ENCODE measurements at regions not wholly inside any gene's neighbourhood (a gene's known extent, or its start where the extent isn't known, plus 50 kb on each side); places are given as distances from the start of the nearest gene placed in this dataset.

DNA sequence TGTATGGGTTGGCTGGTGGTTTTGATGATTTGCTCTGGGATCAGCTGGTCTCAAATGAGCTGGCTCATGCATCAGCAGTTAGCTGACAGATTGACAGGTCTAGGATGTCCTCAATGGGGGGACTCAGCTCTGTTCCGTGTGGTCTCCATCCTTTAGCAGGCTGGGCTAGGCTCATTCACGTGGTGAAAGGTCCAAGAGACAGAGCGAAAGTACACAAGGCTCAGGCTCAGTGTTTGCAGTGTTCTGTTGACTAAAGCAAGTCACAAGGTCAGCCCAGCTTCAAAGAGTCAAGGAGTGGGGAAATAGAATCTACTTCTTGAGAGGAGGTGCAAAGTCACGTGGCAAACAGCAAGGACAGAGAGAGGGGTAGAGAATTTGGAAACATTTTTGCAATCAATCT is 126.5 kb upstream of the CMC1 start:
- Histone ChIP-seq H3K36me3 (no peaks in the 10 kb centered on the region), H3K27me3 (no peaks in the 10 kb centered on the region), H3K4me1 (no peaks in the 10 kb centered on the region), H3K27ac (no peak overlapping the region), H3K4me3 (no peak overlapping the region), H3K9me3 (no peaks in the 10 kb centered on the region)
- no peak for TF ChIP-seq POLR2A (IDR thresholded peaks at IDR 0.05)
- TF ChIP-seq, protein P1, sequence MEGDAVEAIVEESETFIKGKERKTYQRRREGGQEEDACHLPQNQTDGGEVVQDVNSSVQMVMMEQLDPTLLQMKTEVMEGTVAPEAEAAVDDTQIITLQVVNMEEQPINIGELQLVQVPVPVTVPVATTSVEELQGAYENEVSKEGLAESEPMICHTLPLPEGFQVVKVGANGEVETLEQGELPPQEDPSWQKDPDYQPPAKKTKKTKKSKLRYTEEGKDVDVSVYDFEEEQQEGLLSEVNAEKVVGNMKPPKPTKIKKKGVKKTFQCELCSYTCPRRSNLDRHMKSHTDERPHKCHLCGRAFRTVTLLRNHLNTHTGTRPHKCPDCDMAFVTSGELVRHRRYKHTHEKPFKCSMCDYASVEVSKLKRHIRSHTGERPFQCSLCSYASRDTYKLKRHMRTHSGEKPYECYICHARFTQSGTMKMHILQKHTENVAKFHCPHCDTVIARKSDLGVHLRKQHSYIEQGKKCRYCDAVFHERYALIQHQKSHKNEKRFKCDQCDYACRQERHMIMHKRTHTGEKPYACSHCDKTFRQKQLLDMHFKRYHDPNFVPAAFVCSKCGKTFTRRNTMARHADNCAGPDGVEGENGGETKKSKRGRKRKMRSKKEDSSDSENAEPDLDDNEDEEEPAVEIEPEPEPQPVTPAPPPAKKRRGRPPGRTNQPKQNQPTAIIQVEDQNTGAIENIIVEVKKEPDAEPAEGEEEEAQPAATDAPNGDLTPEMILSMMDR (IDR thresholded peaks at IDR 0.05): no peak
- intact Hi-C loops (cut with DNase I; ENCODE audit: low total_unique reads): no loop called here
- DNase-seq: no peak

DNA sequence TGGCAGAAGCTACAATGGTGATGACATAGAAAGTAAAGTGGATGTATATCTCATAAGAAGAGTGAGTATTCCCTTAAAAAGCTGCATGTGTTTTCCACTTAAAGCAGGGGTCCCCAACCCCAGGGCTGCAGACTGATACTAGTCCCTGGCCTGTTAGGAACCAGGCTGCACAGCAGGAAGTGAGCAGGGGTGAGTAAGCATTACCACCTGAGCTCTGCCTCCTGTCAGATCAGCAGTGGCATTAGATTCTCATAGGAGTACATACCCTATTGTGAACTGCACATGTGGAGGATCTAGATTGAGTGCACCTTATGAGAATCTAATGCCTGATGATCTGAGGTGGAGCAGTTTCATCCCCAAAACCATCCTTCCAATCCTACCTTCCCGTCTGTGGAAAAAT is 126.1 kb upstream of the CMC1 start:
- no peak for DNase-seq
- Histone ChIP-seq H3K27me3 (no peaks in the 10 kb centered on the region), H3K9me3 (no peaks in the 10 kb centered on the region), H3K4me1 (no peaks in the 10 kb centered on the region), H3K4me3 (no peak overlapping the region), H3K27ac (no peak overlapping the region), H3K36me3 (no peaks in the 10 kb centered on the region)
- TF ChIP-seq POLR2A (IDR thresholded peaks at IDR 0.05): no peak
- TF ChIP-seq, protein P1 (IDR thresholded peaks at IDR 0.05): no peak
- intact Hi-C loops (cut with DNase I; ENCODE audit: low total_unique reads): no loop called here

DNA sequence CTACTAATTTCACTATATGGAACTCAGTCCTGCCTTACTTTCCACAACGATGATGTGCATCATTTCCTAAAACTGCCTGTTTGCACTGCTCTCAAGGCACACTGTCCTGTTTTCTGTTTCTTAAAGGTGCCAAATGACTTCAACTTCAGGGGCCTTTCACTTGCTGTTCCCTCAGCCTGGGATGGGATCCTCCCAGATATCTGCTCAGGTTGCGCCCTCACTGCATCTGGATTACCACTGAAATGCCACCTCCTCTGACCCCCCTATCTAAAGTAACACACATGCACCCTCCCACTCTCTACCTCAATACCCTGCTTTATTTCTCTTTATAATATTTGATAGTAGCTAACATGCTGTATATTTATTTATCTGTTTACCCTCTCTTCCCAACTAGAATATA is 123.8 kb upstream of the CMC1 start:
- H3K27me3 ChIP-seq: no peaks in the 10 kb centered on the region
- TF ChIP-seq POLR2A (IDR thresholded peaks at IDR 0.05): no peak
- TF ChIP-seq, protein P1 (IDR thresholded peaks at IDR 0.05): no peak
- no peak overlapping the region for H3K4me3 ChIP-seq
- no peaks in the 10 kb centered on the region for H3K9me3 ChIP-seq
- no peak overlapping the region for H3K27ac ChIP-seq
- H3K4me1 ChIP-seq: no peaks in the 10 kb centered on the region
- DNase-seq: no peak
- H3K36me3 ChIP-seq: no peaks in the 10 kb centered on the region
- intact Hi-C loops (cut with DNase I; ENCODE audit: low total_unique reads): no loop called here

DNA sequence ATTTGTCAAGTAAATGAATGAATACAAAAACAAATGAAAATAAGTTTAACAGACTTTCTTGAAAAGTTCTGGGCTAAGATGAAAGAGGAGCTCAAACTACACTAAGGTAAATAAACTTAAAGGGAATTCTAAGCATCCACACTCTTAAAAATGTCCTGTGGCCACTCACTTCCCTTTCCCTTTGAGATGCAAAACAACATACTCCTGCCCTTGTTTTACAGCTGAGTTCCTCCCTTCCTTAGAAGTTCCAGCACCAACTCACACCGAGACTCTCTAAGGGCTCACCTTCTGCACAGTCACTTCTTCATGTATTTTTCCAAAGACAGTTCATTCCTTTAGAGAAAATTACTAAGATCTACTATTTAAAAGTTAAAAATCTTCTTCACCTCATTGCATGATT is 123.3 kb upstream of the CMC1 start:
- intact Hi-C loops (cut with DNase I; ENCODE audit: low total_unique reads): no loop called here
- H3K4me1 ChIP-seq: no peaks in the 10 kb centered on the region
- TF ChIP-seq, protein P1 (IDR thresholded peaks at IDR 0.05): no peak
- no peak for TF ChIP-seq POLR2A (IDR thresholded peaks at IDR 0.05)

DNA sequence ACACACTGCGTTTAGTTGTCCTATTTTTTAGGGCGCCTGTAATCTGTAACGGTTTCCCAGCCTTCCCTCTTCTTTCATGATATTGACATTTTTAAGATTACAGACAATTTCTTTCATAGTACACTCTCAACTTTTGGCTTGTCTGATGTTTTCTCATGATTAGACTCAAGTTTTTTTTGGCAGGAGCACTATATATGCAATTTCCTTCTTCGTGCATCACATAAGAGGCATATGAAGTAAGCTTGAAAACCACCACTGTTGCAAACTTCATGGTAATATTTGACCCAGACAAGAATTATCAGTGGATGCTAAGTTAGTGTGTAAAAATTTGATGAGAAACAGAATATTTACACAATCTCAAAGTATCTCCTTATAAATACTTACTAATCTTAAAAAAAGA is 119.2 kb upstream of the CMC1 start:
- no peak overlapping the region for H3K27ac ChIP-seq
- no peaks in the 10 kb centered on the region for H3K36me3 ChIP-seq
- no peak overlapping the region for H3K4me3 ChIP-seq
- no peaks in the 10 kb centered on the region for H3K9me3 ChIP-seq
- no peaks in the 10 kb centered on the region for H3K27me3 ChIP-seq
- DNase-seq: no peak
- no peaks in the 10 kb centered on the region for H3K4me1 ChIP-seq
- no peak for TF ChIP-seq POLR2A (IDR thresholded peaks at IDR 0.05)
- TF ChIP-seq, protein P1 (IDR thresholded peaks at IDR 0.05): no peak
- intact Hi-C loops (cut with DNase I; ENCODE audit: low total_unique reads): no loop called here

More for the DNA sequence above, 123.3 kb upstream of the CMC1 start:
- no peaks in the 10 kb centered on the region for H3K9me3 ChIP-seq
- no peak for DNase-seq
- H3K27ac ChIP-seq: no peak overlapping the region
- no peak overlapping the region for H3K4me3 ChIP-seq
- no peaks in the 10 kb centered on the region for H3K36me3 ChIP-seq
- H3K27me3 ChIP-seq: no peaks in the 10 kb centered on the region

Measured in uterus (tissue), 3 donors.